OCI-LY1 (cell line): ENCODE measurements at regions not wholly inside any gene's neighbourhood (a gene's known extent, or its start where the extent isn't known, plus 50 kb on each side); places are given as distances from the start of the nearest gene placed in this dataset.
"Not testable (repeated sequence)": the region's sequence is repeated elsewhere in the genome, so short reads cannot be mapped to it uniquely, and the experiment has no call there.

ENCODE experiments used
- H2AFZ ChIP-seq: fragments of 200-600 bp; sonication (generic), shearing (Covaris generic); 2 replicates; pipeline ENCODE4 v1.6.0; 2014; ENCODE audit warnings: antibody characterized with exemption, mild to moderate bottlenecking, low read length
- H3F3A ChIP-seq: fragments of 200-600 bp; sonication (generic), shearing (Covaris generic); 2 replicates; pipeline ENCODE4 v1.6.0; 2014; ENCODE audit warnings: mild to moderate bottlenecking, antibody characterized with exemption, low read length, moderate library complexity; ENCODE audit not compliant: insufficient read depth
- H3K27ac ChIP-seq: fragments of 200-600 bp; sonication (generic); 2 replicates; pipeline ENCODE4 v1.5.1; 2014; ENCODE audit warnings: low read length, mixed run types, mild to moderate bottlenecking, low read depth; ENCODE audit not compliant: poor library complexity, severe bottlenecking
- H3K27me3 ChIP-seq: fragments of 200-600 bp; sonication (generic); 2 replicates; pipeline ENCODE4 v1.6.0; 2014; ENCODE audit warnings: antibody characterized with exemption, mild to moderate bottlenecking, low read length, moderate library complexity; ENCODE audit not compliant: insufficient read depth
- H3K36me3 ChIP-seq: fragments of 200-600 bp; sonication (generic); 2 replicates; pipeline ENCODE4 v1.6.1; 2014; ENCODE audit warnings: mild to moderate bottlenecking, antibody characterized with exemption, low read length, moderate library complexity, mixed read lengths; ENCODE audit not compliant: insufficient read depth
- H3K4me1 ChIP-seq: fragments of 200-600 bp; sonication (generic); 2 replicates; pipeline ENCODE4 v1.5.1; 2014; ENCODE audit warnings: mild to moderate bottlenecking, low read length, moderate library complexity; ENCODE audit not compliant: insufficient read depth, severe bottlenecking
- H3K4me2 ChIP-seq: fragments of 200-600 bp; sonication (generic), shearing (Covaris generic); 2 replicates; pipeline ENCODE4 v1.6.1; 2014; ENCODE audit warnings: low read length
- H3K4me3 ChIP-seq: fragments of 200-600 bp; sonication (generic); 2 replicates; pipeline ENCODE4 v1.5.1; 2014; ENCODE audit warnings: low read length, low read depth, mild to moderate bottlenecking, mixed read lengths; ENCODE audit not compliant: poor library complexity, severe bottlenecking
- H3K79me2 ChIP-seq: fragments of 200-600 bp; shearing (Covaris generic); 2 replicates; pipeline ENCODE4 v1.6.1; 2016; ENCODE audit warnings: mixed run types, low read length, mixed read lengths; ENCODE audit not compliant: insufficient read depth
- H3K9ac ChIP-seq: fragments of 200-600 bp; sonication (generic), shearing (Covaris generic); 2 replicates; pipeline ENCODE4 v1.6.1; 2014; ENCODE audit warnings: mild to moderate bottlenecking, low read length, mixed read lengths
- H3K9me2 ChIP-seq: fragments of 200-600 bp; sonication (generic), shearing (Covaris generic); 2 replicates; pipeline ENCODE4 v1.6.1; 2014; ENCODE audit warnings: low read depth, mild to moderate bottlenecking, low read length, mixed read lengths
- H3K9me3 ChIP-seq: fragments of 200-600 bp; shearing (Covaris generic); 2 replicates; pipeline ENCODE4 v1.6.1; 2014; ENCODE audit warnings: low read length, mixed read lengths
- H4K20me1 ChIP-seq: fragments of 200-600 bp; sonication (generic), shearing (Covaris generic); 2 replicates; pipeline ENCODE4 v1.6.0; 2016; ENCODE audit warnings: mild to moderate bottlenecking, low read length; ENCODE audit not compliant: insufficient read depth
- EZH2 ChIP-seq: fragments of 200-600 bp; sonication (generic), shearing (Covaris generic); IDR thresholded peaks from 2 replicates; pipeline ENCODE4 v1.8.0; 2017; ENCODE audit warnings: borderline replicate concordance, mixed run types, mild to moderate bottlenecking, antibody characterized with exemption, low read length, moderate library complexity, mixed read lengths
- TF ChIP-seq, protein P1 (sequence below): fragments of 200-600 bp; sonication (generic), shearing (Covaris generic); IDR thresholded peaks from 2 replicates; pipeline ENCODE4 v1.5.1; 2017; ENCODE audit warnings: mild to moderate bottlenecking, antibody characterized with exemption, low read length, moderate library complexity, mixed read lengths

DNA sequence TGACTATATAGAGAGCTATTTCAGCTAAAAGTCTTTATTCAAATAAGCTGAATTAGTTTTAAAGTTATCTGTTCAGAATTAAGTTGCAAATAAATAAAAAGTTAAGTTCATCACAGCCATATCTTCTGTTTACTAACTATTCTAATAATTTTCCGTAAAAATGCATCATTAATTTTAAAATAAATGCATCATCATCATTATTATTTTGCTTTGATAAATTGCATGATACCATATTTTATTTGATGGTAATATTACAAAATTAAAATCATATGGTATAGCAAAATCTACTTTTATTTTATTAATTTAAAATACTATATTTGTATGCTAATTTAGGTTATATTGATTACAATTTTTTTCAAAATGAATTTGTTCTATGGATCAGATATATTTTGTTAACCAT is 357.3 kb upstream of the NDST4 start:
- no peak overlapping the region for H3K27ac ChIP-seq

DNA sequence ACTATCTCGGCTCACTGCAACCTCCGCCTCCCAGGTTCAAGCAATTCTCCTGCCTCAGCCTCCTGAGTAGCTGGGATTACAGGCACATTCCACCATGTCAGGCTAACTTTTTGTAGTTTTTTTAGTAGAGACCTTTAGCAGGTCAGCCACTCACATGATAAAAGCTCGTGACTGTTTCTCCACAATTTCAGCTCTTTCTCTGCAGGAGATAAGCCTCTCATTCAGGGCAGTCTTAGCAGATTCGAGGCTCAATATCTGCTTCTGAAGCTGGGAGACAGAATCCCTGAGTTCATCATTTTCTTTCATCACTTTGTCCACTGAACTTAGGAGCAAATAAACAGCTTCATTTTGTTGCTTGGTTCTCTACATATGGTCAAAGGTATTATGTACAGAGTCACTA is 345.9 kb upstream of the NDST4 start:
- H3K36me3 ChIP-seq, H3K9ac ChIP-seq, H3K4me2 ChIP-seq, H4K20me1 ChIP-seq, H3K4me3 ChIP-seq, H3K79me2 ChIP-seq, H3K4me1 ChIP-seq, H3K9me2 ChIP-seq, H3K27me3 ChIP-seq, H3K27ac ChIP-seq, H3K9me3 ChIP-seq, H2AFZ ChIP-seq, H3F3A ChIP-seq: not testable (repeated sequence)

More for the DNA sequence above, 357.3 kb upstream of the NDST4 start:
- H3K4me2 ChIP-seq: no peak overlapping the region
- H3F3A ChIP-seq: no peaks in the 10 kb centered on the region
- no peaks in the 10 kb centered on the region for H4K20me1 ChIP-seq
- no peaks in the 10 kb centered on the region for H3K79me2 ChIP-seq
- no peaks in the 10 kb centered on the region for H3K36me3 ChIP-seq
- H3K9me3 ChIP-seq: no peaks in the 10 kb centered on the region
- no peak overlapping the region for H3K9ac ChIP-seq
- no peaks in the 10 kb centered on the region for H3K9me2 ChIP-seq
- H3K27me3 ChIP-seq: no peaks in the 10 kb centered on the region
- TF ChIP-seq EZH2: no peak
- TF ChIP-seq, protein P1, sequence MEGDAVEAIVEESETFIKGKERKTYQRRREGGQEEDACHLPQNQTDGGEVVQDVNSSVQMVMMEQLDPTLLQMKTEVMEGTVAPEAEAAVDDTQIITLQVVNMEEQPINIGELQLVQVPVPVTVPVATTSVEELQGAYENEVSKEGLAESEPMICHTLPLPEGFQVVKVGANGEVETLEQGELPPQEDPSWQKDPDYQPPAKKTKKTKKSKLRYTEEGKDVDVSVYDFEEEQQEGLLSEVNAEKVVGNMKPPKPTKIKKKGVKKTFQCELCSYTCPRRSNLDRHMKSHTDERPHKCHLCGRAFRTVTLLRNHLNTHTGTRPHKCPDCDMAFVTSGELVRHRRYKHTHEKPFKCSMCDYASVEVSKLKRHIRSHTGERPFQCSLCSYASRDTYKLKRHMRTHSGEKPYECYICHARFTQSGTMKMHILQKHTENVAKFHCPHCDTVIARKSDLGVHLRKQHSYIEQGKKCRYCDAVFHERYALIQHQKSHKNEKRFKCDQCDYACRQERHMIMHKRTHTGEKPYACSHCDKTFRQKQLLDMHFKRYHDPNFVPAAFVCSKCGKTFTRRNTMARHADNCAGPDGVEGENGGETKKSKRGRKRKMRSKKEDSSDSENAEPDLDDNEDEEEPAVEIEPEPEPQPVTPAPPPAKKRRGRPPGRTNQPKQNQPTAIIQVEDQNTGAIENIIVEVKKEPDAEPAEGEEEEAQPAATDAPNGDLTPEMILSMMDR: no peak
- H3K4me1 ChIP-seq: no peaks in the 10 kb centered on the region
- no peak overlapping the region for H3K4me3 ChIP-seq
- no peak overlapping the region for H2AFZ ChIP-seq

DNA sequence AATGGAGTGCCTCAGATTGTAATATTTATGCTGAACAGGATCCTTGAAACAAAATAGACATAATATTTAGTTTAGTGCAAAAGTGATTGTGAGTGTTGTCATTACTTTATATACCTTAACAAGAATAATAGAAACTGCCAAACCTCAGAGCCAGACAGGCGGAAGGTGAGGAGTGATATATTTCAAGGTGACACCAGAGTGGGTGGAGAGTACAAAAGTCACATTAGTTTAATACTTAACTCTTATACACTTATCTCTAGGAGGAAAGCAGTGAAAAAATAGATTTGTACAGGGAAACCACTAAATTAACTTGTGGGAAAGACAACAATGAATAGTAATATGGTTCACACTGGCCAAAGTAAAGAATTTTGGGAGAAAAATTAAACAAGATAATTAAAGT is 342.8 kb upstream of the NDST4 start:
- H3K9me2 ChIP-seq: no peaks in the 10 kb centered on the region
- H3K36me3 ChIP-seq: no peaks in the 10 kb centered on the region
- H3K4me2 ChIP-seq: no peak overlapping the region
- no peak overlapping the region for H3K27ac ChIP-seq
- H4K20me1 ChIP-seq: no peaks in the 10 kb centered on the region
- H3K9me3 ChIP-seq: no peaks in the 10 kb centered on the region
- H3F3A ChIP-seq: no peaks in the 10 kb centered on the region
- H3K4me1 ChIP-seq: no peaks in the 10 kb centered on the region
- no peak overlapping the region for H3K4me3 ChIP-seq
- H3K9ac ChIP-seq: no peak overlapping the region
- no peaks in the 10 kb centered on the region for H3K79me2 ChIP-seq
- TF ChIP-seq EZH2: no peak
- TF ChIP-seq, protein P1: no peak
- no peaks in the 10 kb centered on the region for H3K27me3 ChIP-seq
- no peak overlapping the region for H2AFZ ChIP-seq

DNA sequence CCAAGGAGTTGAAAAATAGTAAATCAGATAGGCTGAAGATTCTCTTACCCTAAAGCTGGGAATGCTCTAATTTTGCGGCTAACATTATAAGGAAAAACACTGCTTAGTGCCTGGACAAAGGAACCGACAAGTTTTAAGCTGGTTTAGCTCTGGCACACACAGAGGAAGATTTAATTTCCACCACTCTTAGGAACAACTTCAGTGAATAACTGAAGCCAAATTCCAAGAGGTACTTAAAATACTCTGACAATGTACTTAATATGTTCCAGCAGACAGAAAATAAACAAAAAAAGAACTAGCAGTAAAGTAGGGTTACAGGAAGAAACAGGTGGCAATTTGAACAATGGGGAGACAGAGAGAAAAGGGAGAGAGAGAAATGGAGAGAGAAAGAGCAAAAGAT is 340.8 kb upstream of the NDST4 start:
- Histone ChIP-seq H3K4me2 (no peak overlapping the region), H2AFZ (no peak overlapping the region), H4K20me1 (no peaks in the 10 kb centered on the region), H3F3A (no peaks in the 10 kb centered on the region), H3K27me3 (no peaks in the 10 kb centered on the region), H3K4me3 (no peak overlapping the region), H3K9me3 (no peaks in the 10 kb centered on the region), H3K4me1 (no peaks in the 10 kb centered on the region), H3K36me3 (no peaks in the 10 kb centered on the region), H3K9me2 (no peaks in the 10 kb centered on the region), H3K9ac (no peak overlapping the region), H3K79me2 (no peaks in the 10 kb centered on the region), H3K27ac (no peak overlapping the region)
- no peak for TF ChIP-seq EZH2
- TF ChIP-seq, protein P1: no peak
